GM21390 (cell line): ENCODE measurements at regions not wholly inside any gene's neighbourhood (a gene's known extent, or its start where the extent isn't known, plus 50 kb on each side); places are given as distances from the start of the nearest gene placed in this dataset.

Source experiments
- ATAC-seq: cut with Tn5 transposase; IDR thresholded peaks from one replicate; pipeline ENCODE4 v1.9.1; 2021; ENCODE audit not compliant: unreplicated experiment

- no peak for ATAC-seq
These were observed 145.8 kb downstream of the AASDH start for GRCh38 chr4:56241500-56241899.

GRCh38 chr4:56240554-56241174 lies 146.6 kb downstream of the AASDH start:
- no peak for ATAC-seq

GRCh38 chr4:56238251-56238650 lies 149.0 kb downstream of the AASDH start:
- ATAC-seq = no peak

- ATAC-seq = no peak
These were observed 151.6 kb downstream of the AASDH start for GRCh38 chr4:56235725-56236124.

- no peak for ATAC-seq
These were observed 152.3 kb downstream of the AASDH start for GRCh38 chr4:56235011-56235410.

DNA sequence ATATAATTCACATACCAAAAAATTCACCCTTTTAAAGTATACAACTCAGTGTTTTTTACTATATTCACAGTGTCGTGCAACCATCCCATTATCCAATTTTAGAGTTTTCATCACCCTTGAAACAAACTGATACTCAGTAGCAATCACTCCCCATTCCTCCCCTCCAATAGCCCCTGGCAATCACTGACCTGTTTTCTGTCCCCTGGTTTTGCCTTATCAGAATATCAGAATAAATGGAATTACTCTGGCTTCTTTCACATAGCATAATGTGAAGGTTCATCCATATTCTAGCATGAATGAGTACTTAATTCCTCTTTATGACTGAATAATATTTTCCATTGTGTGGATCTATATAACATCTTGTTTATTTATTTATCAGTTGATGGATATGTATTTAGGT lies 153.2 kb downstream of the AASDH start:
- ATAC-seq = no peak

GRCh38 chr4:56231410-56231809 lies 155.9 kb downstream of the AASDH start:
- no peak for ATAC-seq

- no peak for ATAC-seq
These were observed 157.3 kb downstream of the AASDH start for GRCh38 chr4:56229947-56230346.

DNA sequence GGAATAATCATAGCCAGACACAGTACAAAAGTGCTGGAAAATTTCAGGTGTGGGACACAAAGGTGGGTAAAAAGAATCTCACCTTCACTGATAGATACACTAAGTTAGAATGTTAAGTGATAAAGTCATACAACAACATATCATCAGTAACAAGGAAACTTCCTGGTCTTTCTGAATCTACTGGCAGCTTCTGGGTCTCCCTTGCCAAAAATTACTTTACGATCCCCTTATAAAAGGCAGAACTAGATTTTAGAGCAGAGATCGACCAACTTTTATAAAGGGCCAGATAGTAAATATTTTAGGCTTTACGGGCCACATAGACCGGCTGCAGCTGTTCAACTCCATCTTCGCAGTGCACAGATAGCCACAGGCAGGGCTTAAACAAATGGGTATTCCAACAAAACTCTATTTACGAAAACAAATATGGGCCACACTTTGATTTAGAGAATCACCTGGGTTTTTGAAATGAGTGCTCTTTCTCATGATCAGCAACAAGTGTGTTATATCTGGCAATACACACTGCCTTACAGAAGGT lies 159.9 kb downstream of the AASDH start:
- ATAC-seq = no peak

DNA sequence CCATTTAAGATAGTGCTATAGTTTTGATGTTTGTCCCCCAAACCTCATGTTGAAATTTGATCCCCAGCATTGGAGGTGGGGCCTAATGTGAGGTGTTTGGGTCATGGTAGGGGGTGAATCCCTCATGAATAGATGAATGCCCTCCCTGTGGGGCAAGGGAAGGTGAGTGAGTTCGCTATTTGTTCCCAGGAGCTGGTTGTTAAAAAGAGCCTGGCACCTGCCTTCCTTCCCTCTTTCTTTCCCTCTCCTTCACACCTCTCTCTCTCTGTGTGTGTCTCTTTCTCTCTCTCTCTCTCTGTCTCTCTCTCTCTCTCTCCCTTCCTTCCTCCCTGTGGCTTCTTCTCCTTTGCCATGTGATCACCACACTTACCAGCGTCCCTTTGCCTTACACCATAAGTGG lies 160.7 kb downstream of the AASDH start:
- ATAC-seq = no peak

GRCh38 chr4:56224641-56225040 lies 162.7 kb downstream of the AASDH start:
- ATAC-seq = no peak

DNA sequence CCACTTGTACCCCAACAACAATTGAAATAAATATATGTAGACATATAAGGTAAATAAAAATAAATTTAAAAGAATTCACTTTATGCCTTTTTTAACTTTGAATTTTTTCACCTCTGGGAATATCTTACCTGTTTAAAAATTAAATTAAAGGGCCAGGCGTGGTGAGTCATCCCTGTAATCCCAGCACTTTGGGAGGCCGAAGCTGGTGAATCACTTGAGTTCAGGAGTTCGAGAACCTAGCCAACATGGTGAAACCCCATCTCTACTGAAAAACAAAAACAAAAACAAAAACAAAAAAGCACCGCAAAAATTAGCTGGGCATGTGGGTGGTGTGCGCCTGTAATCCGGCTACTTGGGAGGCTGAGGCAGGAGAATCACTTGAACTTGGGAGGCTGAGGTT lies 164.8 kb downstream of the AASDH start:
- ATAC-seq = no peak

DNA sequence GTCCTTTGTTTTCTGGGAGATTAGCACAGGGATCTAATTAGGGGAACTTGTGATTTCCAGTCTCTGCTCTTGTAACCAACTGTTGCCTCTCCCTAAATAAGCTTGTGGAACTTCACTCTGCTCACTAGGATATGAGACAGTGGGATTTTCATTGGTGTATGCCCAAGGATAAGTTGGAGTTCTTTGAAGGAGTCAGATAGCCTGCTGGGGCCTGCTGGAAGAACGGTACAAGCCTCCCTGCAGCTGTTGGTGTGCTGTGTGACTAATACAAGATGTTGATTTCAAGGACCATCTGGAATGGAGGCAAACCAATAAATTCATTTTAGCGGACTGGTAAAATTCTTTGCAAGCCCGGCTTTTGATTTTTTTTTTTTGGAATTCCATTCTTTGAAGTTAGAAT lies 167.0 kb downstream of the AASDH start:
- ATAC-seq = no peak

GRCh38 chr4:56219447-56219846 lies 167.8 kb downstream of the AASDH start:
- no peak for ATAC-seq

DNA sequence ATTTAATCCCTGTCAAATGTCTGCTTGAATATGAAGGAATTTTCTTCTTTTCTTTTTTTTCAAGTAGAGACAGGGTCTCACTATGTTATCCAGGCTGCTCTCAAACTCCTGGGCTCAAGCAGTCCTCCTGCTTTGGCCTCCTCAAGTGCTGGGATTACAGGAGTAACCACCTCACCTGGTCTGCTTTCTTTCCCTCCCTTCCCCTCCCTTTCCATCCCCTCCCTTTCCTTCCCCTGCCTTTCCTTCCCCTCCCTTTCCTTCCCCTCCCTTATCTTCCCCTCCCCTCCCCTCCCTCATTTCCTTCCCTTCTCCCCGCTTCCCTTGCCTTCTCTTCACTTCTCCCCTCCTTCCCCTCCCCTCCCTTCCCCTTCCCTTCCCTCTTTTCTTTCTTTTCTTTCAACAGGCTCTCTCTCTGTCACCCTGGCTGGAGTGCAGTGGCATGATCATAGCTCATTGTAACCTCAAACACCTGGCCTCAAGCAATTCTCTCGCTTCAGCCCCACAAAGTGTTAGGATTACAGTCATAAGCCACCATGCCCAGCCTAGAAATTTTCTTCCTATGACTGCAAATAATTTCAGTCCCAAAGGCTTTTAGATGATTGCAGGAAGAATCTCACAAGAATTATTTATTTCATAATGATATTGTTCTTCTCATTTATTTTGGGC lies 168.9 kb downstream of the AASDH start:
- ATAC-seq = no peak

DNA sequence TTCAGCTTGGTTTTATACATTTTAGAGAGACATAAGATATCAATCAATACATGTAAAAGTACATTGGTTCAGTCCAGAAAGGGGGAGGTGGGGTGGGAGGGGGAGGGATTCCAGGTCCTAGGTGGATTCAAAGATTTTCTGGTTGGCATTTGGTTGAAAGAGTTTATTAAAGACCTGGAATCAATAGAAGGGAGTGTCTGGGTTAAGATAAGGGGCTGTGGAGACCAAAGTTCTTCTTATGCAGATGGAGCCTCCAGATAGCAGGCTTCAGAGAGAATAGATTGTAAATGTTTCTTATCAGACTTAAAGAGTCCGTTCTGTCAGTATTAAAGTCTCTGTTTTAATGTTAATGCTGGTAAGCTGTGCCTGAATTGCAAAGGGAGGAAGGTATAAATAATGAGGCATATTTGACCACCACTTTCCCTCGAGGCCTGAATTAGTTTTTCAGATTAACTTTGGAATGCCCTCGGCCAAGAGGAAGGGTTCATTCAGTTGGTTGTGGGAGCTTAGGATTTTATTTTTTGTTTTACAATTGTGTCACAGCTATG lies 169.9 kb downstream of the AASDH start:
- ATAC-seq = no peak

DNA sequence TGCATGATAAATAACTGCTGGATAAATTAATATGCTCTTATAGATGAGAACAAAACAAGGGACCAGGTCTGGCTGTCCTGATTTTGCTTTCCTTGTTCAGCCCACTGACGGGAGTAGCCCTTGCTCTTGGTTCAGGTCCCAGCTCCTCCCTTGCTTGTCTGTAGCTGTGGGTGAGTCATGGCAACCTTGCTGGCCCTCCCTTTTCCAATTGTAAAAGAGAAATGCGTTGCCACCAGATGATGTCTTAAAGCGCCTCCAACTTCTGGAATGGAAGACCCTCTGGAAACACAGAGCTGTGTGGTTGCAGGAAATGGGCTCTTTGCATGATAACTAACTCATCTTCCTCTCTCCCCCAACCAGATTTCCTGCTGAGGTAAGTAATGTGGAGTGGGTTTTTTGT lies 171.4 kb downstream of the AASDH start:
- no peak for ATAC-seq

DNA sequence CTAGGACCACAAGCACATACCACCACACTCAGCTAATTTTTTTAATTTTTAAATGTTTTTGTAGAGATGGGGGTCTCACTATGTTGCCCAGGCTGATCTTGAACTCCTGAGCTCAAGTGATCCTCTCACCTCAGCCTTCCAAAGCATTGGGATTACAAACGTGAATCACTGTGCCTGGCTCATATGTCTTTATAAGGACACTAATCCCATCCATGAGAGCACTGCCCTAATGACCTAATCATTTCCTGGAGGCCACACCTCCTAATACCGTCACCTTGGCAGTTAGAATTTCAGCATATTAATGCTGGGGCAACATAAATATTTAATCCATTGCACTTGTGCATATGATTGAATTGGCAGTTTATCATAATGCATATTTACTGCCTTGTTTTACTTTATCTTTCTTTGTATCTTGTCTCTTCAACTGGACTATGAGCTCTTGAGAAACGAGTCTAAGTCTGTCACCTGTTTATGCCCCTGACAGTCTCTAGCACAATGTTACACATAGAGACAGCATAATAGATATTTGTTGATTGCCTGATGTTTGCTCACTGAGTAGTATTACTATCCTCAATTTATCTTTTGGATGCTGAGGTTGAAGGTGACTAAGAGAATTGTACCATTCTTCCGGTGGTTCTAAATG lies 172.0 kb downstream of the AASDH start:
- no peak for ATAC-seq

DNA sequence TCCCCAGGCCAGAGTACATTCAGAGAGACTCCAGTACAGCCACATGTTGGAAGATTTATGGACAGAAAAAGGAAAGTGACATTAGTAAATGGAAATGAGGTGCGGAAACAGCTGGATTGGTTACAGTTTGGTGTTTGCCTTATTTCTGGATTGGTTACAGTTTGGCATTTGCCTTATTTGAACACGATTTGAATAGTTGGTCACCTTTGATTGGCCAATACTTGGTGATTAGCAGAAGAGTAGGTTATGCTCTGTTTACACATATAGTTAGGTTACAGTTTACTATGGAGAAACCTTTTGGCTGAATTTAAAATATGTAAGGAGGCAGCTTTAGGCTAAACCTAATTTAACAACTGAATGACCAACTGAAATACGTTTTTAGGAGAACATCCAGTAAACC lies 173.7 kb downstream of the AASDH start:
- ATAC-seq = no peak

- no peak for ATAC-seq
These were observed 174.5 kb downstream of the AASDH start for GRCh38 chr4:56212774-56213173.

GRCh38 chr4:56211202-56211601 lies 176.1 kb downstream of the AASDH start:
- ATAC-seq = no peak

DNA sequence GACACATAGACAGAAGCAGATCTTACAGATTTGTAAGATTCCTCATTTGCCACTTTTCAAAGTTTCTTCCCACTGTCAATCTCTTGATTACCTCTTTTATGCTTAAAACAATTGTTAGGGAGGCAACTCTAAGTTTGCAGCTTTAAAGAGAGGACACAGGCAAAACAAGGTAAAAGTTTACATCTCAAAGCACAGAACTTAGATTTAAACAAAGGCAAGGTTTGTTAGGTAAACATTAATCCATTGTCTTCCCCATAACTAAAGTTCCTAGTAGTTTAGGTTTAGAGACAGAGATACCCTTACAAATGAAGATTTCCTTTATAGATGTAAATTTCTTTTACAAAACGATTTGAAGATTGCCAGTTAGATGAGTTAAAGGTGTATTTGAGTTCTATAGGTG lies 176.9 kb downstream of the AASDH start:
- no peak for ATAC-seq
